ENCODE measurements at regions not wholly inside any gene's neighbourhood (a gene's known extent, or its start where the extent isn't known, plus 50 kb on each side); places are given as distances from the start of the nearest gene placed in this dataset.
"Not testable (repeated sequence)": the region's sequence is repeated elsewhere in the genome, so short reads cannot be mapped to it uniquely, and the experiment has no call there.

DNA sequence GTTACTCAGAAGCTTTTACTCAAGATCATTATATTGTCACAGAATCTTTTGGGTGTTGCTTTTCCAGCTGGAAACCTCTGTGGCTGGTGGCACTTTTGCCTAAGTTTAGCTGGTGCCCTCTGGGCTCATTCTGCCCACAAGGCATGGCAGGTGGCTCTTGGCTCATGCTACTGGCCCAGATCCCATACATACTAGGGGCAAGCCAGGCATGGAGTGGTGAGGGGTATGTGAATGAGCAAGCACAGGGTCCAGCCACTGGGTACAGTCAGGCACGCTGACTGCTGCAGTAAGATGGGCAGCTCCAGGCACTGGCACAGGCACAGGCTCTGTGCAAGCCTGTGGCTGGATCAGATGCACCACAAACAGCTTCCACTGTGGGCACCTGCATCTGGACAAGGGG, 375.0 kb upstream of the SEMA3C start:
- TF ChIP-seq, protein P1, sequence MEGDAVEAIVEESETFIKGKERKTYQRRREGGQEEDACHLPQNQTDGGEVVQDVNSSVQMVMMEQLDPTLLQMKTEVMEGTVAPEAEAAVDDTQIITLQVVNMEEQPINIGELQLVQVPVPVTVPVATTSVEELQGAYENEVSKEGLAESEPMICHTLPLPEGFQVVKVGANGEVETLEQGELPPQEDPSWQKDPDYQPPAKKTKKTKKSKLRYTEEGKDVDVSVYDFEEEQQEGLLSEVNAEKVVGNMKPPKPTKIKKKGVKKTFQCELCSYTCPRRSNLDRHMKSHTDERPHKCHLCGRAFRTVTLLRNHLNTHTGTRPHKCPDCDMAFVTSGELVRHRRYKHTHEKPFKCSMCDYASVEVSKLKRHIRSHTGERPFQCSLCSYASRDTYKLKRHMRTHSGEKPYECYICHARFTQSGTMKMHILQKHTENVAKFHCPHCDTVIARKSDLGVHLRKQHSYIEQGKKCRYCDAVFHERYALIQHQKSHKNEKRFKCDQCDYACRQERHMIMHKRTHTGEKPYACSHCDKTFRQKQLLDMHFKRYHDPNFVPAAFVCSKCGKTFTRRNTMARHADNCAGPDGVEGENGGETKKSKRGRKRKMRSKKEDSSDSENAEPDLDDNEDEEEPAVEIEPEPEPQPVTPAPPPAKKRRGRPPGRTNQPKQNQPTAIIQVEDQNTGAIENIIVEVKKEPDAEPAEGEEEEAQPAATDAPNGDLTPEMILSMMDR (IDR thresholded peaks at IDR 0.05; ENCODE audit: borderline replicate concordance, insufficient read depth, low read depth, low read length), result no peak
- H3K4me3 ChIP-seq (ENCODE audit: low read depth, low read length), result no peak overlapping the region

DNA sequence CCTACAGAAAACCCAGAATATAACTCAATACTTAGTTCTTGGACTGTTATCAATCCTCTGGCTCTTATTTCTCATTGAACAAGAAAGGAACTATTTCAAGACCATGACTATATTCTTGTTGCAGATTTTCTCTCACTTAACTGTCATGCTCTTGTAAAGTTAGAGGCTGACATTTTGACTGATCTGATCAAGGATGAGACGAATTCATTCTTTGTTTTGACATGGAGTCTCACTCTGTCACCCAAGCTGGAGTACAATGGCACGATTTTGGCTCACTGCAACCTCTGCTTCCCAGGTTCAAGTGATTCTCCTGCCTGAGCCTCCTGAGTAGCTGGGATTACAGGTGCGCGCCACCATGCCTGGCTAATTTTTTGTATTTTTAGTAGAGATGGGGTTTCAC, 367.9 kb upstream of the SEMA3C start:
- H3K4me3 ChIP-seq (ENCODE audit: low read depth, low read length), result not testable (repeated sequence)

DNA sequence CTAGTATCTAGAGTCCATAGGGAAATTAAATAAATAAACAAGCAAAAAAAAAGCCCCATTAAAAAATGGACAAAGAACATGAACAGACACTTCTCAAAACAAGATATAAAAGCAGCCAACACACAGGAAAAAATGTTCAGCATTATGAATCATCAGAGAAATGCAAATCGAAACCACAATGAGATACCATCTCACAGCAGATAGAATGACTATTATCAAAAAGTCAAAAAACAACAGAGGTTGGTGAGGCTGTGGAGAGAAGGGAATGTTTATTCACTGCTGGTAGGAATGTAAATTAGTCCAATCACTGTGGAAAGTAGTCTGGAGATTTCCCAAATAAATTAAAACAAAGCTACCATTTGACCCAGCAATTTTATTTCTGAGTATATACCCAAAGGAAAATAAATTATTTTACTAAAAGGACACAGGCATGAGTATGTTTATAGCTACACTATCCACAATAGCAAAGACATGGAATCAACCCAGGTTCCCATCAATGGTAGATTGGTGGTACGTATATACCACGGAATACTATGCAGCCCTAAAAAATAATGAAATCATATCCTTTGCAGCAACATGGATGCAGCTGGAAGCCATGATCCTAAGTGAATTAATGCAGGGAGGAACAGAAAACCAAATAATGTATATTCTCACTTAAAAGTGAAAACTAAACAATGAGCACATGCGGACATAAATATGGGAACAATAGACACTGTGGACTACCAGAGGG, 366.5 kb upstream of the SEMA3C start:
- H3K4me3 ChIP-seq (ENCODE audit: low read depth, low read length), result no peak overlapping the region
- TF ChIP-seq, protein P1 (IDR thresholded peaks at IDR 0.05; ENCODE audit: borderline replicate concordance, insufficient read depth, low read depth, low read length), result no peak

DNA sequence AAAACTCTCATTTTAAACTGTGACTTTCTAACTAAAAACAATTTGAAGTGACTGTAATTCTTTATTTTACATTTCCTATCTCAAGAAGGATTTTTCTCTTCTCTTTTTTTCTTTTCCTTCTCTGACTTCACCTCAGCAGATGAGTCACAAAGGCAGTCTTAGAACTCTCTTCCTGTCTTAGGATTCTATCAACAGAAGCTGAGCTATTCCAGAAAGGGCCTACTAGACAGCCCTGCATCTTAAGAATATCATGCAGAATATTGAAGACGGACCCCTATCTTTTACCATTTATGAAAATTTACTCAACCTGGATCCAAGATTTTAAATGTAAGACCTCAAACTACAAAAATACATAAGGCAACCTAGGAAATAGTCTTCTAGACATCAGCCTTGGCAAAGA, 365.7 kb upstream of the SEMA3C start:
- H3K4me3 ChIP-seq (ENCODE audit: low read depth, low read length), result no peak overlapping the region
- TF ChIP-seq, protein P1 (IDR thresholded peaks at IDR 0.05; ENCODE audit: borderline replicate concordance, insufficient read depth, low read depth, low read length), result no peak

DNA sequence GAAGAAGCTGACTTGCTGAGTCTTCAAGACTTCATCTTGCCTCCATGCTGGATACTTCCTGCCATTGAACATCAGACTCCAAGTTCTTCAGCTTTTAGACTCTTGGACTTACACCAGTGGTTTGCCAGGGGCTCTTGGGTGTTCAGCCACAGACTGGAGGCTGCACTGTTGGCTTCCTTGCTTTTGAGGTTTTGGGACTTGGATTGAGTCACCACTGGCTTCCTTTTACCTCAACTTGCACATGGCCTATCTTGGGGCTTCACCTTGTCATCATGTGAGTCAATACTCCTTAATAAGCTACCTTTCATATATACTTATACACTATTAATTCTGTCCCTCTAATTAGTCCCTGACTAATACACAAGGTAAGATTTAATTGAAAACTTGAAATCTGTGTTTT, 361.7 kb upstream of the SEMA3C start:
- TF ChIP-seq, protein P1 (IDR thresholded peaks at IDR 0.05; ENCODE audit: borderline replicate concordance, insufficient read depth, low read depth, low read length), result no peak

DNA sequence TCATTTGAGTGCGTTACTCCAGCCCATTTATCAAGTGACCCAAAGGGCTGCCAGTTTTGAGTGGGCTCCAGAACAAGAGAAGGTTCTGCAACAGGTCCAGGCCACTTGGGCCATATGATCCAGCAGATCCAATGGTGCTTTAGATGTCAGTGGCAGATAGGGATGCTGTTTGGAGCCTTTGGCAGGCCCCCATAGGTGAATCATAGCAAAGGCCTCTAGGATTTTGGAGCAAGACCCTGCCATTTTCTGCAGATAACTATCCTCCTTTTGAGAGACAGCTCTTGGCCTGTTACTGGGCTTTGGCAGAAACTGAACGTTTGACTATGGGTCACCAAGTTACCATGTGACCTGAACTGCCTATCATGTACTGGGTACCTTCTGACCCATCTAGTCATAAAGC, 358.8 kb upstream of the SEMA3C start:
- TF ChIP-seq, protein P1 (IDR thresholded peaks at IDR 0.05; ENCODE audit: borderline replicate concordance, insufficient read depth, low read depth, low read length), result no peak
- no peak overlapping the region for H3K4me3 ChIP-seq (ENCODE audit: low read depth, low read length)

More for the DNA sequence above, 361.7 kb upstream of the SEMA3C start:
- no peak overlapping the region for H3K4me3 ChIP-seq (ENCODE audit: low read depth, low read length)

DNA sequence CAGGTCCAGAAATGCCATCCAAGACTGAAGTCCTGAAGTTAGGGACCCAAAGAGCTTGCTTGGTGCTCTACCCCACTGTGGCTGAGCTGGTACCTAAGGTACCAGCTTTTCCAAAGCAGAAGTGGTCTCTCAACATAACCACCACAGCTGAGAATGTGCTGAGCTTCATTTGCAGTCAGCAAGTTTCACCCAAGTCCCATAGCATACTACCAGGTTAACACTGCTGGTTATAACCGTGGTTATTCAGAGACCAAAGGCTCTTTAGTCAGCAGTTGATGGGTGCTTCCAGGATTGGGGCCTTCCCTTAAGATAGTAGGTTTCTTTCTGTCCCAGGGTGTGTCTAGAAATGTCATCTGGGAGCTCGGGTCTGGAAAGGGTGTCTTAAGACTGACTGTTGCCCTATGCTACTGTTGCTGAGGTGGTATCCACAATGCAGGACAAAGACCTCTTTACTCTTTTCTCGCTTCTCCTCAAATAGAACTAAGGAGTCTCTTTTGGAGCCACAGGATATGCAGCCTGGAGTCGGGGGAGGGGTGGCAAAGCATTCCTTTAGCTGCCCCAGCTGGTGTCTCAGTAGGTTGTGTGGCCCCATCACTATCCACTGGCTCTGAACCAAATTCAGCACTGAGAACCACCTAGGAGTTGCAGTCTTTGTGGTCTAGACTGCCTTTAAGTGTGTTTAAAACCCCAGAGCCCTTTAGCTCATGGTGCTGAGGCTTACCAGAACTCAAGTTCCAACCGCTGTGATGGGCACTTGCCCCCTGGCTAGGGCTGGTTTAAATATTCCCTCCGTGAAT, 354.9 kb upstream of the SEMA3C start:
- TF ChIP-seq, protein P1 (IDR thresholded peaks at IDR 0.05; ENCODE audit: borderline replicate concordance, insufficient read depth, low read depth, low read length), result no peak

More for the DNA sequence above, 354.9 kb upstream of the SEMA3C start:
- H3K4me3 ChIP-seq (ENCODE audit: low read depth, low read length), result no peak overlapping the region

All from GM12875 (cell line).